ENCODE measurements at regions not wholly inside any gene's neighbourhood (a gene's known extent, or its start where the extent isn't known, plus 50 kb on each side); places are given as distances from the start of the nearest gene placed in this dataset.

- Histone ChIP-seq H3K27me3 (ENCODE audit: control insufficient read depth, extremely low read depth, insufficient read depth, low read length) (peaks cover 3% of the 10 kb centered on the region), H3K9ac (ENCODE audit: control insufficient read depth, extremely low read depth, insufficient read depth, low read length) (no peak overlapping the region), H3K79me2 (ENCODE audit: control insufficient read depth, insufficient read depth, low read length) (no peaks in the 10 kb centered on the region), H4K20me1 (ENCODE audit: control insufficient read depth, extremely low read depth, insufficient read depth, low read length) (no peaks in the 10 kb centered on the region), H3K4me1 (ENCODE audit: control insufficient read depth, extremely low read depth, insufficient read depth, low read length) (no peaks in the 10 kb centered on the region), H2AFZ (ENCODE audit: control insufficient read depth, low read length) (no peak overlapping the region), H3K27ac (ENCODE audit: control insufficient read depth, insufficient read depth, low read length) (no peak overlapping the region), H3K4me3 (ENCODE audit: control insufficient read depth in 2 of 3, extremely low read depth in 1 of 3, insufficient read depth in 2 of 3, low read depth in 1 of 3, low read length in 3 of 3) (no peak overlapping the region), H3K36me3 (ENCODE audit: control insufficient read depth in 2 of 2, extremely low read depth in 1 of 2, insufficient read depth in 2 of 2, low read length in 2 of 2) (no peaks in the 10 kb centered on the region), H3K4me2 (ENCODE audit: control insufficient read depth, extremely low read depth, insufficient read depth, low read depth, low read length) (no peak overlapping the region), H3K9me1 (ENCODE audit: control insufficient read depth, extremely low read depth, insufficient read depth, low read length) (no peaks in the 10 kb centered on the region), H3K9me3 (ENCODE audit: control insufficient read depth, low read depth, low read length) (no peaks in the 10 kb centered on the region)
- dilution Hi-C loops (cut with MboI; ENCODE audit: extremely low pct_ligation_motif_present, low sequenced_read_pairs): no loop called here
- no peak for TF ChIP-seq CTCF (optimal IDR thresholded peaks at IDR 0.05 in 1 of 3, IDR thresholded peaks at IDR 0.05 in 1 of 3, conservative IDR thresholded peaks at IDR 0.05 in 1 of 3; ENCODE audit: extremely low read depth in 1 of 3, insufficient read depth in 2 of 3, low read length in 3 of 3)
- no peak for TF ChIP-seq EZH2 (IDR thresholded peaks at IDR 0.05; ENCODE audit: low read length)
- FAIRE-seq (no peak), DNase-seq (ENCODE audit: low read depth, low spot score) (no peak)
Observed at GRCh38 chr2:45103351-45104345, 94.4 kb upstream of the SIX2 start.

- Histone ChIP-seq H3K36me3 (ENCODE audit: control insufficient read depth in 2 of 2, extremely low read depth in 1 of 2, insufficient read depth in 2 of 2, low read length in 2 of 2) (no peaks in the 10 kb centered on the region), H3K4me1 (ENCODE audit: control insufficient read depth, extremely low read depth, insufficient read depth, low read length) (no peaks in the 10 kb centered on the region), H3K27ac (ENCODE audit: control insufficient read depth, insufficient read depth, low read length) (no peak overlapping the region), H3K27me3 (ENCODE audit: control insufficient read depth, extremely low read depth, insufficient read depth, low read length) (no peaks in the 10 kb centered on the region), H2AFZ (ENCODE audit: control insufficient read depth, low read length) (no peak overlapping the region), H3K4me2 (ENCODE audit: control insufficient read depth, extremely low read depth, insufficient read depth, low read depth, low read length) (no peak overlapping the region), H3K79me2 (ENCODE audit: control insufficient read depth, insufficient read depth, low read length) (no peaks in the 10 kb centered on the region), H4K20me1 (ENCODE audit: control insufficient read depth, extremely low read depth, insufficient read depth, low read length) (no peaks in the 10 kb centered on the region), H3K9ac (ENCODE audit: control insufficient read depth, extremely low read depth, insufficient read depth, low read length) (no peak overlapping the region), H3K4me3 (ENCODE audit: control insufficient read depth in 2 of 3, extremely low read depth in 1 of 3, insufficient read depth in 2 of 3, low read depth in 1 of 3, low read length in 3 of 3) (no peak overlapping the region), H3K9me1 (ENCODE audit: control insufficient read depth, extremely low read depth, insufficient read depth, low read length) (no peaks in the 10 kb centered on the region), H3K9me3 (ENCODE audit: control insufficient read depth, low read depth, low read length) (no peaks in the 10 kb centered on the region)
- FAIRE-seq (no peak), DNase-seq (ENCODE audit: low read depth, low spot score) (no peak)
- TF ChIP-seq CTCF (optimal IDR thresholded peaks at IDR 0.05 in 1 of 3, IDR thresholded peaks at IDR 0.05 in 1 of 3, conservative IDR thresholded peaks at IDR 0.05 in 1 of 3; ENCODE audit: extremely low read depth in 1 of 3, insufficient read depth in 2 of 3, low read length in 3 of 3) (no peak), EZH2 (IDR thresholded peaks at IDR 0.05; ENCODE audit: low read length) (no peak)
- dilution Hi-C loops (cut with MboI; ENCODE audit: extremely low pct_ligation_motif_present, low sequenced_read_pairs): no loop called here
Observed at GRCh38 chr2:45102579-45103117, 93.4 kb upstream of the SIX2 start.

Data from keratinocyte (primary cell).